Gastroesophageal sphincter (tissue), 3 donors: ENCODE measurements at regions not wholly inside any gene's neighbourhood (a gene's known extent, or its start where the extent isn't known, plus 50 kb on each side); places are given as distances from the start of the nearest gene placed in this dataset.

Experiments
- POLR2AphosphoS5 ChIP-seq: sonication (generic); formaldehyde crosslinking; IDR thresholded peaks from one replicate; pipeline ENCODE4 v1.6.1; 2017; ENCODE audit warnings: antibody characterized with exemption
- TF ChIP-seq, protein P1 (sequence below), 4 experiments: fragments of 200-600 bp in 2 of 4; fragments of 450-650 bp in 2 of 4; sonication (generic) in 1 of 4; IDR thresholded peaks; one replicate each; pipeline ENCODE4 v1.5.1; 2017 to 2019; ENCODE audit warnings: antibody characterized with exemption in 4 of 4, mild to moderate bottlenecking in 2 of 4, moderate library complexity in 2 of 4

DNA sequence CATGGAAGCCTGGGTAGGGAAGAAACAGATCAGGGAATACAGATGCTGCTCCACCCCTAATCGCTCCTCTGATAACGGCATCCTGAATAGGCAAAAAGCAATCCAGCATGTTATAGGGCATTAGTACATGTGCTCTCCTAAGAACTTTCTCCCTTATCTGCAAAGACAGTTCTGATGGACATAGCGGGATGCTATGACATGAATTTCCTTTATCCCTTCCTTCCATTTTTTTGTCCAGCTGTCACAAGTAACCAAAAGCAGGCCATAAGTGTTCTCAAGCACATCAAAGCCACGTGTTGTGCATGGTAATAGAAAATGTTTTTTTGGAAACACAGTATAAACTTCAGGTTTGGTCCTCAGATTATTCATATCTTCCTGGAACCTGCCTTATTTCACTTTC, 141.4 kb upstream of the MON1B start:
- no peak for TF ChIP-seq POLR2AphosphoS5
- TF ChIP-seq, protein P1, sequence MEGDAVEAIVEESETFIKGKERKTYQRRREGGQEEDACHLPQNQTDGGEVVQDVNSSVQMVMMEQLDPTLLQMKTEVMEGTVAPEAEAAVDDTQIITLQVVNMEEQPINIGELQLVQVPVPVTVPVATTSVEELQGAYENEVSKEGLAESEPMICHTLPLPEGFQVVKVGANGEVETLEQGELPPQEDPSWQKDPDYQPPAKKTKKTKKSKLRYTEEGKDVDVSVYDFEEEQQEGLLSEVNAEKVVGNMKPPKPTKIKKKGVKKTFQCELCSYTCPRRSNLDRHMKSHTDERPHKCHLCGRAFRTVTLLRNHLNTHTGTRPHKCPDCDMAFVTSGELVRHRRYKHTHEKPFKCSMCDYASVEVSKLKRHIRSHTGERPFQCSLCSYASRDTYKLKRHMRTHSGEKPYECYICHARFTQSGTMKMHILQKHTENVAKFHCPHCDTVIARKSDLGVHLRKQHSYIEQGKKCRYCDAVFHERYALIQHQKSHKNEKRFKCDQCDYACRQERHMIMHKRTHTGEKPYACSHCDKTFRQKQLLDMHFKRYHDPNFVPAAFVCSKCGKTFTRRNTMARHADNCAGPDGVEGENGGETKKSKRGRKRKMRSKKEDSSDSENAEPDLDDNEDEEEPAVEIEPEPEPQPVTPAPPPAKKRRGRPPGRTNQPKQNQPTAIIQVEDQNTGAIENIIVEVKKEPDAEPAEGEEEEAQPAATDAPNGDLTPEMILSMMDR (IDR thresholded peaks at IDR 0.05) = no peak
